ENCODE measurements at regions not wholly inside any gene's neighbourhood (a gene's known extent, or its start where the extent isn't known, plus 50 kb on each side); places are given as distances from the start of the nearest gene placed in this dataset.
"Not testable (repeated sequence)": the region's sequence is repeated elsewhere in the genome, so short reads cannot be mapped to it uniquely, and the experiment has no call there.

DNA sequence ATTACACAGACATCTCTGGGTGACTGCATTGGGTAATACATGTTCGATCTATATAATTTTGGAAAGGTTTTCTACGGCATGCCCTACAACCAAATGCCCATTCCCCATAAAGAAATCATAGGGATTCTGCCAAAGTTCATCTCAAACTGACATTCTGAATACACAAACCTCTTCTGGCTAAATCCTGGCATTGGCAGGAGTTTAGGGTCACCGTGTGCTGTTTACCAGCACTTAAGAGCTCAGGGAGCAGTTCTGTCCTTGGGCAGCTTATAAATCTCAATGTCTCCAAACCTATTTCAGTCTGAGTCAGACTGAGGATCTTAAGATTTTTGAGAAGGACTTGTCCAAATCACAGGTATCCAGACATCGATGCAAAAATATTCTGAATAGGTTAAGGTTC lies 809.6 kb upstream of the LRRN3 start:
- DNase-seq (ENCODE audit: low spot score), result no peak

DNA sequence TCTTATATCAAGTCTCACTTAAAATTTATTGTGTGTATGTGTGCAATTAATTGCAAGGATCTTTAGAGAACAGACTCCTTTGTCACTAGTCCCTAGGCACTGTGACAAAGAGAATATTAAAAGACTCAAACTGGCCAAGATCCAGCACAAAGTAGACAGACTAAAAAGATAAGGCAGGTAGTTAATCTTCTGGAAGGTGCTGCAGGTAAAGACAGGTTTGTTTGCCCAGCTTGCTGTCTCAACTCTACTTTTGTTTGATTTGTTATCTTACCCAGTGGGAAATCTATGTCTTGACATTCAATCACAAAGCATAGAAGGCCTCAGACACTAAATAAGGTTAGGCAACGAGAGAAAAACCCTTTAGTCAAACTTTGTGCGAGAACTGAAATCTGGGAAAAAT lies 807.9 kb upstream of the LRRN3 start:
- no peak for DNase-seq (ENCODE audit: low spot score)

DNA sequence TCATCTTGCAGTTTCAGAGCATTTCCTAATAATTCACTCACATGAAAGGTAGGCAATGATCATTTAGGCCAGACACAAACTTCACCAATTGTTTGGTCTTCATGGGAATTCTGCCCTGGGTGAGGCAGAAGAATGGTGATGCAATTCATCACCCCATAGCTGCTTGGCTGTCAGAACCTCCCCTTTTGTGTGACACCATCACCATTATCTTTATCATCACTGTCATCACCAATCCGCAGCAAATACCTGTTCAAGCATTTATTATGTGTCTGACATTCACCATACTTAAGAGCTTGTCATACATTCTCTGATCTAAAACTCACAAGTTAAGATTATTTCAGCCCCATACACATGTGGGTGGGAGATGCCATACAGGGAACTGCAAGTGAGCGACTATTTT lies 799.5 kb upstream of the LRRN3 start:
- DNase-seq (ENCODE audit: low spot score), result no peak

- no peak for DNase-seq (ENCODE audit: low spot score)
These were observed 794.6 kb upstream of the LRRN3 start for GRCh38 chr7:110296321-110296720.

DNA sequence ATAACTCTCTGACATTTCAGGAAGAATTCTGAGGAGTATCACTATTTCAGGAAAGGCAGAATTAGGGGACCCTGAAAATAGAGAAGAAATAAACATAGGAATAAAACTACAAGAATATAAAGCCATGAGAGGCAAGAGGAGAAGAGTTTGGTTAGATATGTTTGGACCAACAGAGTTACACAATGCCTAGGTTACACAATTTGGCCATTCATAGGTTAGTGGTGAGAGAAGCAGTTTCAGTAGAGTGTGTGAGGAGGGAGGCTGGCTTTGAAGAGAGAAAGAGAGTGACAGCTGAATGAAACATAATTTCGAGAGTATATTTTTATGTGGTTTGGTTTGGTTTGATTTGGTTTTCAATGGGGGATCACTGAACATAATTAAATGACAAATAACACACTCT lies 783.2 kb upstream of the LRRN3 start:
- no peak for DNase-seq (ENCODE audit: low spot score)

- DNase-seq (ENCODE audit: low spot score), result no peak
These were observed 782.1 kb upstream of the LRRN3 start for GRCh38 chr7:110308791-110309190.

DNA sequence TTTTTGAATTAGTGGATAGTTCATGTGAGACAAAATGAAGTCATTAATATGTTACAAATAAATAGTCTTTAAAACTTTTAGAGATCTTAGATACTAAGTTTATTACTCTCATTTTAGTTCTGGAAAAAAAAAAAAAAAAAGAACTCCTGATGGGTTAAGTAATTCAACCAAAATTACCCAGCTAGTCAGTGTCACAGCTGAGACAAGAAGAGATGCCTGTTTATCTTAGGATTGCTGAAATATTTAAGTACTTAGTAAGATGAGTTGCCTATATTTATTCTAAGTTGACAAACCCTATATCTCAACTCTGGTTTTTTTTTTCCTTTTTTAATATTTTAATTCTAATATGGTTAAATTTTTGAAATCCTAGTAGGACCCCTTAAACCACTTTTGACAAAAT lies 781.0 kb upstream of the LRRN3 start:
- no peak for DNase-seq (ENCODE audit: low spot score)

DNA sequence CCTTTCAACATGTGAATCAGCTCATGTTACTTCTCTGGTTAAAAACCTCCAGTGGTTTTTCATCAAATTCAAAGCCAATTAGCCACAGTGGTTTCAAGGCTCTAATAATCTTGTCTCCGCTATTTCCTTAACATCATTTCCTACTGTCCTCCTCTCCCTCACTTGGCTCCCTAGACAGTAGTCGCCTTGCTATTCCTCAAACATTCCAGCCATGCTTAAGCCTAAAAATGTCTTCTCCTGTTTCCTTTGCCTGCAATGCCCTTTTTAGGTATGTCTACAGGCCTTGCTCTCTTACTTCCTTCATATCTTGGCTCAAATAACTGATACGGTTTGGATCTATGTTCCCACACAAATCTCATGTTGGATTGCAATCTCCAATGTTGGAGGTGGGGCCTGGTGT lies 779.4 kb upstream of the LRRN3 start:
- DNase-seq (ENCODE audit: low spot score), result no peak

GRCh38 chr7:110317541-110318265 lies 773.2 kb upstream of the LRRN3 start:
- DNase-seq (ENCODE audit: low spot score), result no peak

DNA sequence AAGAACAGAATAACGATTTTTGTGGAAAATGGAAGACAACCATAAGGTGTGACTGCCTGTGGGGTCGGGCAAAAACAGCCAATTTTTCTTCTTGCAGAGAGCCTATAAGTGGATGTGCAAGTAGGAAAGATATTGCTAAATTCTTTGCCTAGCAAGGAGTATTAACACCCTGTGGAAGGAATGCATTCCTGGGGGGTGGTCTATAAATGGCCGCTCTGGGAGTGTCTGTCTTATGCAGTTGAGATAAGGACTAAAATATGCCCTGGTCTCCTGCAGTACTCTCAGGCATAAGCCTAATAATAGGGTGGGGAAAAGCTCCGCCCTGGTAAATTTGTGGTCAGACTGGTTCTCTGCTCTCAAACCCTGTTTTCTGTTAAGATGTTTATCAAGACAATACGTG lies 770.6 kb upstream of the LRRN3 start:
- DNase-seq (ENCODE audit: low spot score), result not testable (repeated sequence)

DNA sequence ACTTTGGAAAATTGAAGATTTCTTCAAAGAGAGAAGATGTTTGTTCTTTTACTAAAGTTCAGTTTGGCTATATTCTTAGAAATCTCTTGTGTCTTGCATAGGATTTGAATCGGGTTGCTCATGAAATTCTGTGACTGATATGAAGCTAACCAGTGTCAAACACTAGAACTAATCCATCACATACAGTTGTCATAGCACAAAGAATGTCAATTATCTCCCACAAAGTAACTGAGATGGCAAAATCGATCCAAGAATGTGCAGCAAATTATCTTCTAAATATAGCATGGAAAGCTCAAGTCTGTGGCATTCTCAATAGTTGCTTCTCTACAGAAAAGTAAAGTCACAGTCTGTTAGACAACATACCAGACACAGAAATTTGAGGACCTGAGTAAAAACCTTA lies 768.1 kb upstream of the LRRN3 start:
- no peak for DNase-seq (ENCODE audit: low spot score)

DNA sequence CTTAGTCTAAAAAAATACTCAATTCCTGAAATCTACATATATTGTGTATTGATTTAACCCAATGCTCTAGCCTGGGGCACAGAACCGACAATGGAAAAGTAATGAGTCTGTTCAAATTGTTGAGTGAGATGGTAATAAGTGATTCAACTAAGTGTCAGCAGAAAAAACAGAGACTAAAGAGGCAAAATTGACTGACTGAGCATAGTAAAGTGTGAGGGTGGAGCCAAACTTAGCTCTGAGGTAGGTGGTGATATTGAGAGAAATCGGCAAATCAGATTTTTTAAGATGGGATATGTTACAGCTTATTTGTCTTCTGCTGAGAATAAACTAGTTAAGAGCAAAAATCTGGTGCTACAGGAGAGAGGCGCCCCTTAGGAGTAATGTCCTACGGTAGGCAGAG lies 764.0 kb upstream of the LRRN3 start:
- no peak for DNase-seq (ENCODE audit: low spot score)

- DNase-seq (ENCODE audit: low spot score), result no peak
These were observed 754.5 kb upstream of the LRRN3 start for GRCh38 chr7:110336423-110336822.

DNA sequence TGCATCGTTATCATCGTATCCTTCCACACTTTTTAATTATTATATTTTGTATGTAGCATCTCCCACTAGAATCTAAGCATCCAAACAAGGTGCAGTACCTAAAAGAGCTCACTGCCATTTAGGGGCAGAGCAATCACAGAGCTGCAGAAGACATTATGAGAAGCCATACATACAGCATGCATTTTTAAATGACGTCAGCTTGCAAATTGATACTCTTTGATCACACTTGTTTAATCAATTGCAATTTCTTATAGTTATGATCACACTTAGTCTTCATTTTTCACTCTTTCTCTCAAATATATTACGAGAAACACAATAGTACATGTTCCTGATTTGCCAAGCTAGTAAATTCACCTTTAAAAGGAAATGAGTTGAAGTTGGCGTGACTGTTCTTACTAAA lies 753.3 kb upstream of the LRRN3 start:
- DNase-seq (ENCODE audit: low spot score), result no peak

DNA sequence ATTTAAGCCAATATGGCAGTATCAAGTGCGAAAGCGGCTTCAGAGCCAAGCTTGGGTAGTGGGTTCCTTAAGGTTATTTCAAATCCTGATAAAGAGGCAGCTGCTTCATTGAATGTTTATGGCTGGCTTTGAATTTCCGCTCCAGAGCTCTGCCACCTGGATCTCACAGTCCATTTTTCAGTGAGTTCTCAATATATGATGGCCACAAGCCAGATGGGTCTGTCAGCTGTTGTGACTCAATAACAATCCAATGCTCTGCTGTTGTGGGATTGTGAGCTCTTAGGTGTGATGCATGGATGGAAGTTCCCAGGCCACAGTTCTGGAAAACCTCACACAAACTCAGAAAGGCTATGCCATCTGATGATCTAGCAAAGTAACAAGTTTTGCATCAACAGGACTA lies 743.8 kb upstream of the LRRN3 start:
- no peak for DNase-seq (ENCODE audit: low spot score)

DNA sequence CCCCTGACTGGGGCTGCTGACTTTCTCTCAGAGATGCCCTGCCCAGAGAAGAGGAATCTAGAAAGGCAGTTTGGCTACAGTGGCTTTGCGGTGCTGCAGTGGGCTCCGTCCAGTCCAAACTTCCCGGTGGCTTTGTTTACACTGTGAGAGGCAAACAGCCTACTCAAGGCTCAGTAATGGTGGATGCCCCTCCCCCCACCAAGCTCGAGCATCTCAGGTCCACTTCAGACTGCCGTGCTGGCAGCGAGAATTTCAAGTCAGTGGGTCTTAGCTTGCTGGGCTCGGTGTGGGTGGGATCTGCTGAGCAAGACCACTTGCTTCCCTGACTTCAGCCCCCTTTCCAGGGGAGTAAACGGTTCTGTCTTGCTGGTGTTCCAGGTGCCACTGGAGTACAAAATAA lies 734.5 kb upstream of the LRRN3 start:
- no peak for DNase-seq (ENCODE audit: low spot score)

DNA sequence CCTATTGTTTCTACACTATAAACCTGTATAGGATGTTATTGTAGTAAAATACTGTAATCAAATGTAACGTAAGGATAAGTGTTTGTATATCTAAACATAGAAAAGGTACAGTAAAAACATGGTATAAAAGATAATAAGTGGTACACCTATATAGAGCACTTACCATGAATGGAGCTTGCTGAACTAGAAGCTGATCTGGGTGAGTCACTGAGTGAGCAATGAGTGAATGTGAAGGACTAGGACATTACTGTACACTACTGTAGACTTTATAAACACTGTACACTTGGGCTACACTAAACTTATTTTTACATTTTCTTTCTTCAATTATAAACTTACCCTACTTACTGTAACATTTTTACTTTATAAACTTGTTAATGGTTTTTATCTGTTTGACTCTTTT lies 732.9 kb upstream of the LRRN3 start:
- no peak for DNase-seq (ENCODE audit: low spot score)

DNA sequence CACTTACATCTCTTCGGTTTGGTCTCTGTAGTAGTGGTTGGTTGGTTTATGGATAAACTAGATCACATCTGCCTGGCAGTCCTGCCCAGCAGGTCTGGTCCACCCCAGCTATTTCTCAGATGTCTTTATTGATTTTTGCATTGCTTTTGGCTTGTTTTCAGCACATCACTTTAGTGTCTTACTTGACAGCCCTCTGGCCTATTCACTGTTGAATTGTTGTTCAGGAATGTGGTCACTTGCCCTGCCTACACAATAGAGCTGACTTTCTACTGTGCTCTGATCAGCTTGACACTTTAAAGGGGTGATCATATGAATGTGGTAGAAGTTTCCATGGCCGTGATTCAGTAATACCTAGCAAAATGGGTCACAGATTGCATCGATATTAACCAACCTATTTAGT lies 719.2 kb upstream of the LRRN3 start:
- DNase-seq (ENCODE audit: low spot score), result no peak

DNA sequence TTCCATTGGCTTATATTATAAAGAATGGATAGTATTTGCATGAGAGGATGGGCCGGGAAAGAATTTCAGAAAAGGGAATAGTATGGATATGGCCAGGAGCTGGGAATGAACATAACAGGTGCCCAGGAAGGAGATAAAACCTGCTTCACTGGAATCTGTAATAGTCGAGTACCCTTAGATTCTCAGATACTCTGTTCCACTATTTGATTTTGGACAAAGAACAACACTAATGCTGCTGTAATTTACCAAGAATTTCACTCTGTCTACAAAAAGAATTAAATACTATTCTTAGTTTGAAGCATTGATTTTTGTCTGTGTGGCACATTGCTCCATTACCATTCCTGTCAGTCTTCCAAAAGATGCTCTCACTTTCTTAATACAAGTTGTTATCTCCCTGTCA lies 718.2 kb upstream of the LRRN3 start:
- no peak for DNase-seq (ENCODE audit: low spot score)

DNA sequence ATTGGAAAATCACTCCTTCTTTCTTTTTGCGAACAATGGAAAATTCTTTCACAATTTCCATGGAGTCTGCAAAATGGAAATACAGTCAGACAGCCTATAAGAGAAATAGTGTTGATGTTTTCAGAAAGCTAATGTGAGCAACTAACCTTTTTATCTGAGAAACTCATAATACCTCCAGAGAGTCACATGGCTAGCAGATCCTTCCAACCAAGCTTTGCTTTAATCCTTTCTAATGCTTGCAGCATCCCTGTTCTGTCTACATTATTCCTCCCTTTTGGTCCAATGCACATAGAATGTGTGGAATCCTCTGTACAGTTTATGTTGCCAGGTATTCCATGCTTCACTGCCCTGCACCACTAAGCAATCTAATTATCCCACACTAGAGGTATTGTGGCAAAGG lies 717.5 kb upstream of the LRRN3 start:
- no peak for DNase-seq (ENCODE audit: low spot score)

GRCh38 chr7:110373859-110374258 lies 717.1 kb upstream of the LRRN3 start:
- no peak for DNase-seq (ENCODE audit: low spot score)

- no peak for DNase-seq (ENCODE audit: low spot score)
These were observed 715.9 kb upstream of the LRRN3 start for GRCh38 chr7:110375068-110375467.

GRCh38 chr7:110382736-110383135 lies 708.2 kb upstream of the LRRN3 start:
- no peak for DNase-seq (ENCODE audit: low spot score)

- DNase-seq (ENCODE audit: low spot score), result no peak
These were observed 704.9 kb upstream of the LRRN3 start for GRCh38 chr7:110386006-110386405.

DNA sequence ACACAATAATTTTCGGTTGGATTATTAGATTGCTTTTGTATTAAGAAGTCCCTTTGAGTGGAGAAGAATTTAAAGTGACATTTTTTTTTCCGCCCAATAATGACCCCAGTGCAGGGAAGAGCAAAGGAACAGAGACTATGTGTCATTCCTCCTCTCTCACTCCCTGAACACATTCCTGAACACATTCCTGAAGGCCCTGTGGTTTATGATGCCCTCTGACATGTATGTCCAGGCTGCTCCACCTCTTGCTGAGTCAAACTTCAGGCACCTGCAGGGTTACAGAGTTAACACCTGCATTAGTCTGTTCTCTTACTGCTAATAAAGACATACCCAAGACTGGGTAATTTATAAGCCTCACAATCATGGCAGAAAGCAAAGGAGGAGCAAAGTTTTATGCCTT lies 704.0 kb upstream of the LRRN3 start:
- DNase-seq (ENCODE audit: low spot score), result no peak

Measured in HuH-7 (cell line).